Large intestine (tissue), 3 donors: ENCODE measurements at regions not wholly inside any gene's neighbourhood (a gene's known extent, or its start where the extent isn't known, plus 50 kb on each side); places are given as distances from the start of the nearest gene placed in this dataset.

Source experiments
- DNase-seq, 2 donors: peaks; one replicate each; pipeline versions ENCODE4 v3.0.0 to v3.0.0-alpha.2; 2013
- H3K27ac ChIP-seq: one replicate; pipeline ENCODE4 v1.5.1; 2013; ENCODE audit warnings: low read length
- H3K27me3 ChIP-seq: 2 replicates; pipeline ENCODE4 v1.6.1; 2013; ENCODE audit warnings: low read length; ENCODE audit not compliant: control insufficient read depth, insufficient read depth
- H3K36me3 ChIP-seq: 2 replicates; pipeline ENCODE4 v1.6.1; 2013; ENCODE audit warnings: low read length; ENCODE audit not compliant: control insufficient read depth, insufficient read depth
- H3K4me1 ChIP-seq: one replicate; pipeline ENCODE4 v1.6.1; 2013; ENCODE audit warnings: low read length; ENCODE audit not compliant: control insufficient read depth, insufficient read depth
- H3K4me3 ChIP-seq: one replicate; pipeline ENCODE4 v1.5.1; 2013; ENCODE audit warnings: low read length
- H3K9me3 ChIP-seq: one replicate; pipeline ENCODE4 v1.6.1; 2013; ENCODE audit warnings: mild to moderate bottlenecking, low read depth, low read length, moderate library complexity; ENCODE audit not compliant: control insufficient read depth
- WGBS: methylation state at CpG from one replicate; pipeline ENCODE4 v1.1.5; 2013; ENCODE audit warnings: low lambda C conversion rate; ENCODE audit not compliant: insufficient coverage; 5-methylcytosine and 5-hydroxymethylcytosine counted together

DNA sequence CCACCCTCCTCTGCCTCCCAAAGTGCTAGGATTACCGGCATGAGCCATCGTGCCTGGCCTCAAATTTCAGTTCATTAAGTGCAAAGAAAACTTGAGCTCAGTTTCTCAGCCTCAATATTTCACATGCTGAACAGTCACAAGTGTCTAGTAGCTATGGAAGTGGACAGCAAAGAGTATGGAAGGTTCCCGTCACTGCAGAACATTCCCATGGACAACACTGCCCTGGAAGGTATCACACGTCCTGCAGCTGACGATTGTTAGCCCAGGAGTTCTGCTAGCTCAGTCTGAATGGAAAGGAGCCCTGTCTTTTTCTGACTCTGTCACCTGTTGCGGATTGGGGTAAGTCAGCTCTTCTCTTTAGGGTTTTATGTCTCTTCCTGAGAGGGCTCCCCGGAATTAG is 86.2 kb upstream of the PTPRM start:
- no CpG with 5 or more reads among the region's 7 CpGs for WGBS

DNA sequence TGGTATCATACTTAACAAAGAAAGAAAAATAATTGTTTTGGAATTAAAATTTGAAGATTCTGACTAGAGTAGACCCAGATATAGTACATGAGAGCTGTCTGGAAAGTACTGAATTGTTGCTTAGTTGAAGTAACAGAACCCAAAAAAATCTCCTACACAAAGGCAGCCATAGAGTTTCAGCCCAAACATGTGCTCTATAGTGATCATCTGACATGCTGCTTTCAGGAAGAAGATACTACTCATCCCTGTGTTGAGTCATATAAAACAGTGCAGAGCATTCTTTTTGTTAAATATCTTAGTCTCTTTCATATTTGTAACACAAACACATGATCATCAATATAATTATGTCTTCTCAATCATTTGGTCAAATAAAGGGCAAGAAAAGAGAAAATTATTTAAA is 84.8 kb upstream of the PTPRM start:
- H3K27me3 ChIP-seq, result no peaks in the 10 kb centered on the region
- no peak for DNase-seq
- no peaks in the 10 kb centered on the region for H3K4me1 ChIP-seq
- H3K4me3 ChIP-seq, result no peak overlapping the region
- H3K36me3 ChIP-seq, result no peaks in the 10 kb centered on the region
- H3K9me3 ChIP-seq, result no peaks in the 10 kb centered on the region
- H3K27ac ChIP-seq, result no peak overlapping the region

More for the DNA sequence above, 86.2 kb upstream of the PTPRM start:
- no peaks in the 10 kb centered on the region for H3K9me3 ChIP-seq
- DNase-seq, result no peak
- no peaks in the 10 kb centered on the region for H3K27me3 ChIP-seq
- no peak overlapping the region for H3K27ac ChIP-seq
- no peaks in the 10 kb centered on the region for H3K36me3 ChIP-seq
- no peak overlapping the region for H3K4me3 ChIP-seq
- H3K4me1 ChIP-seq, result no peaks in the 10 kb centered on the region

DNA sequence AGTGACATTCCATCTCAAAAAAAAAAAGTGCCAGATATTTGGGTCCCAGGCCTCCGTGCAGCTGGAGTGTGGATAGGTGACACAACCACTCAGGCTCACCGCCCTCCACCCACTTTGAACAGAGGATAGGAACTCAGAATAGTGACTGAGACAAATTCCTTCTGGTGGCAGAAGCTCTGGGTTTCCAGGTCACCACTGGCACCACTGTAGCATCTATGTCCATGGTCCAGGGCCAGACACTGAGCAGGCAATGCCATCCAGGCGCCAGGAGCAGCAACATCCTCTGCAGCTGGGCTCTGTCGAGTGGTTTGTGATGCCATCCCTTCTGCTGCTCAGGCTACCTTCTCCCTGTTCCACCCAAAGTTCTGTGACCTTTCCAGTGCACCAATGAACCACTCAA is 81.5 kb upstream of the PTPRM start:
- no peaks in the 10 kb centered on the region for H3K4me1 ChIP-seq
- H3K27me3 ChIP-seq, result no peaks in the 10 kb centered on the region
- H3K9me3 ChIP-seq, result no peaks in the 10 kb centered on the region
- no peak for DNase-seq
- no peaks in the 10 kb centered on the region for H3K36me3 ChIP-seq
- no peak overlapping the region for H3K4me3 ChIP-seq
- no CpG with 5 or more reads among the region's 4 CpGs for WGBS
- H3K27ac ChIP-seq, result no peak overlapping the region

DNA sequence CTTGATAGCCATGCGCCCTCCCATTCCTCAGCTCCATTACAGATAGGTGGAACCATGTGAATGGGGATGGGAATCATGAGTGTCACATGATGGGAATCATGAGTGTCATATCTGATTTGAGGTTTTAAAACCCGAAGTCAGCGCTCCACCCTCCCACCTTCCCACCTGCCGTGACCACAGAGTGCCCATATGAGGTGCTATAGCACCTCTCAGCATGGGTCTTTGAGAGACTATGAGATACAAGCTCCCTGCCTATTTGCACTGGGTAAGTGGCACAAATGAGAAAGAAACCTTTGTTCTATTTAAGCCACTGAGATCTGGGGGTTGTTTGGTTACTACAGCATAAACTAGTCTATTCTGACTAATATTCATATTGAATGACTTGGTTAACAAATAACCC is 78.5 kb upstream of the PTPRM start:
- H3K9me3 ChIP-seq, result no peaks in the 10 kb centered on the region
- no peaks in the 10 kb centered on the region for H3K27me3 ChIP-seq
- WGBS, result no CpG with 5 or more reads among the region's 4 CpGs
- H3K27ac ChIP-seq, result no peak overlapping the region
- no peaks in the 10 kb centered on the region for H3K36me3 ChIP-seq
- DNase-seq, result no peak
- no peak overlapping the region for H3K4me3 ChIP-seq
- H3K4me1 ChIP-seq, result no peaks in the 10 kb centered on the region

DNA sequence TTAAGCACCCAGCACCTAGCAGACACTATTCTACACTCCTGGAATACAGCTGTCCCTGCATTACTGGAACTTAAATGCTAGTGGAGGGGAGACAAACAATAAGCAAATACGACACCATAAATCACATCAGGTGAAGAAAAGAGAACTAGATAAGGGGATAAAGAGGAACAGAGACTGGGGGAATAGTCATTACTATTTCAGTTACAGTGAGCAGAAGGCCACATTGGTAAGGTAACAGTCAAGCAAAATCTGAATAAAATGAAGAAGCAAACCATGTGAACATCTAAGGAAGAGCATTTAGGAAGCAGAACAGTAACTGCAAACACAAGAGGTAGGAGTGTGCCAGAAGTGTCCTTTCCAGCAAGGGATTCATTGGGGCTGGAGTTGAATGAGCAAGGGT is 77.0 kb upstream of the PTPRM start:
- H3K27me3 ChIP-seq, result no peaks in the 10 kb centered on the region
- H3K9me3 ChIP-seq, result no peaks in the 10 kb centered on the region
- H3K4me1 ChIP-seq, result no peaks in the 10 kb centered on the region
- WGBS, result 40% methylated on average over 1 of the region's 1 CpG
- H3K4me3 ChIP-seq, result no peak overlapping the region
- H3K27ac ChIP-seq, result no peak overlapping the region
- DNase-seq, result no peak
- H3K36me3 ChIP-seq, result no peaks in the 10 kb centered on the region

DNA sequence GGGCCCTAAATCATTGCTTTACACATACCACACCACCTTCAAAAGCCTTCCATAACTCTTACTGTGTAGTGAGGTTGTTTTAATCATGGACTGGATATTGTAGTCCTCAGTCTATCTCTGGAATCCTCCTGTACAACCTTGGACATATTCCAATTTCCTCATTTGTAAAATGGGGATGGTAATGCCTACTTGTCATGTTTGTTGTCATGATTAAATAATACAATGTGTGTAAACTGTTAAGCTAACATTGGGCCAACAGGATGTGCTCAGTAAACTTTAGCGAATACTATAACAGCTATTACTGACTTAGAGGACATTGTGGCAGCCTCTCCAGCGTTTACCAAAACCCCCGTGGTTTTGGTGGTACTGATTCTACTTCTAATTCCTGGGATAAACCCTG is 74.7 kb upstream of the PTPRM start:
- no CpG with 5 or more reads among the region's 3 CpGs for WGBS
- H3K4me1 ChIP-seq, result no peaks in the 10 kb centered on the region
- no peaks in the 10 kb centered on the region for H3K9me3 ChIP-seq
- no peak overlapping the region for H3K4me3 ChIP-seq
- DNase-seq, result no peak
- H3K36me3 ChIP-seq, result no peaks in the 10 kb centered on the region
- no peak overlapping the region for H3K27ac ChIP-seq
- H3K27me3 ChIP-seq, result no peaks in the 10 kb centered on the region

DNA sequence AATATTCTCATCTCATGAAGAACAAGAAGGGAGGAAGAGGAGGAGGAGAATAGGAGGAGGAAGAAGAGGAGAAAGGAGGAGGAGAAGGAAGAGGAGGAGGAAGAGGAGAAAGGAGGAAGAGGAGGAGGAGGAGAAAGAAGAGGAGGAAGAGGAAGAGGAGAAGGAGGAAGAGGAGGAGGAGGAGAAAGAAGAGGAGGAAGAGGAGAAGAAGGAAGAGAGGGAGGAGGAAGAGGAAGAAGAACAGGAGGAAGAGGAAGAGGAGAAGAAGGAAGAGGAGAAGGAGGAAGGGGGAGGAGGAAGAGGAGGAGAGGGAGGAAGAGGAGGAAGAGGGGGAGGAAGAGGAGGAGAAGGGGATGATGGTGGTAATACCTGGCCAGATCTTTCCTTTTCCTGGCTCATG is 70.0 kb upstream of the PTPRM start:
- DNase-seq, result no peak
- H3K27me3 ChIP-seq, result no peaks in the 10 kb centered on the region
- H3K27ac ChIP-seq, result no peak overlapping the region
- no peaks in the 10 kb centered on the region for H3K9me3 ChIP-seq
- no peaks in the 10 kb centered on the region for H3K36me3 ChIP-seq
- no peak overlapping the region for H3K4me3 ChIP-seq
- H3K4me1 ChIP-seq, result no peaks in the 10 kb centered on the region

DNA sequence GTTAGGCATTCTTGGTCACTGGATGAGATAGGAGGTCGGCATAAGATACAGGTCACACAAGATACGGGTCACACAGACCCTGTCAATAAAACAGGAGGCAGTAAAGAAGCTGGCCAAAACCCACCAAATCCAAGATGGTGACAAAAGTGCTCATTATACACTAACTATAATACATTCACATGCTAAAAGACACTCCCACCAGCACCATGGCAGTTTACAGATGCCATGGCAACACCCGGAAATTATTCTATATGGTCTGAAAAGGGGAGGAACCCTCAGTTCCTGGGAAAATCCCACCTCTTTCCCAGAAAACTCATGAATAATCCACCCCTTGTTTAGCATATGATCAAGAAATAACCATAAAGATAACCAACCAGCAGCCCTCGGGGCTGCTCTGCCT is 56.0 kb upstream of the PTPRM start:
- H3K27ac ChIP-seq, result no peak overlapping the region
- WGBS, result no CpG with 5 or more reads among the region's 4 CpGs
- peaks cover 3% of the 10 kb centered on the region for H3K27me3 ChIP-seq
- H3K36me3 ChIP-seq, result no peaks in the 10 kb centered on the region
- no peak for DNase-seq
- H3K4me1 ChIP-seq, result no peaks in the 10 kb centered on the region
- H3K9me3 ChIP-seq, result no peaks in the 10 kb centered on the region
- no peak overlapping the region for H3K4me3 ChIP-seq

DNA sequence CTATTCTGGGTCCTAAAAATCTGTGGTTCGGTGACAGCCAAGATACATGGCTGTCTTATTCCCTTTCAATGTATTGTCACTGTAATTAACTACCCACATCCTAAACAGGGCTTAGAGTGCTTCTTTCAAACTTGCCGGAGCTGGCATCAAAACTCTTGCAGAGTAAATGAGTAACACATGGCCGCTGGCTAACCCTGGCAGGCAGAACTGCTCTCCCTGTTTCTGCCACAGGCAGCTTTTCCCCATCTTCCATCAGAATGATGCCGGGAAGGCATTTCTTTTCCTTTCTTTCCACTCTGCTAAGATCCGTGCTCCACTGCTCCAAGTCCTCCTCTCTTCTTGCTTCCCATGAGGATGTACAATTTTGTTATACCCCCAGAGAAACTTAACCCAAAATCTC is 54.8 kb upstream of the PTPRM start:
- Histone ChIP-seq H3K36me3 (no peaks in the 10 kb centered on the region), H3K9me3 (no peaks in the 10 kb centered on the region), H3K27me3 (peaks cover 3% of the 10 kb centered on the region), H3K4me1 (no peaks in the 10 kb centered on the region), H3K27ac (no peak overlapping the region), H3K4me3 (no peak overlapping the region)
- DNase-seq, result no peak
- 40% methylated on average over 1 of the region's 5 CpGs for WGBS

DNA sequence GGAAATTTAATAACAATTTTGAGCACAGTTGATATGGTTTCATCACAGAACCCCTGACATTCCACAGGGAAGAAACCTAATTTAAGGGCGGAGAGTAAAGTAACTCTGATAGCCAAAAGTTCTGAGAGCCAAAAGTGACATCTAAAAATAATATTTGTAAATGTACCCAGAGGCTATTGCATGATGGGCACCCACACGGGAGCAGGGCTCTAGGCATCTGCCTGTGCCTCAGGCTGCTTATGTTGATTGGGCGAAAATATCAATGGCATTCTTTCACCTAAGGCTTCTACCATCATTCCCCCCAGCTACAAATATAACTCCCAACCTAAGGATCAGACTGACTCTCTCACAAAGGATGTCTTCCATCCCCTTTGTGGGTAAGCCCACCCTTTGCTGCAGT is 54.1 kb upstream of the PTPRM start:
- no peaks in the 10 kb centered on the region for H3K4me1 ChIP-seq
- H3K4me3 ChIP-seq, result no peak overlapping the region
- no peak overlapping the region for H3K27ac ChIP-seq
- no peaks in the 10 kb centered on the region for H3K36me3 ChIP-seq
- peaks cover 3% of the 10 kb centered on the region for H3K27me3 ChIP-seq
- DNase-seq, result no peak
- no peaks in the 10 kb centered on the region for H3K9me3 ChIP-seq
- 100% methylated on average over 1 of the region's 3 CpGs for WGBS

DNA sequence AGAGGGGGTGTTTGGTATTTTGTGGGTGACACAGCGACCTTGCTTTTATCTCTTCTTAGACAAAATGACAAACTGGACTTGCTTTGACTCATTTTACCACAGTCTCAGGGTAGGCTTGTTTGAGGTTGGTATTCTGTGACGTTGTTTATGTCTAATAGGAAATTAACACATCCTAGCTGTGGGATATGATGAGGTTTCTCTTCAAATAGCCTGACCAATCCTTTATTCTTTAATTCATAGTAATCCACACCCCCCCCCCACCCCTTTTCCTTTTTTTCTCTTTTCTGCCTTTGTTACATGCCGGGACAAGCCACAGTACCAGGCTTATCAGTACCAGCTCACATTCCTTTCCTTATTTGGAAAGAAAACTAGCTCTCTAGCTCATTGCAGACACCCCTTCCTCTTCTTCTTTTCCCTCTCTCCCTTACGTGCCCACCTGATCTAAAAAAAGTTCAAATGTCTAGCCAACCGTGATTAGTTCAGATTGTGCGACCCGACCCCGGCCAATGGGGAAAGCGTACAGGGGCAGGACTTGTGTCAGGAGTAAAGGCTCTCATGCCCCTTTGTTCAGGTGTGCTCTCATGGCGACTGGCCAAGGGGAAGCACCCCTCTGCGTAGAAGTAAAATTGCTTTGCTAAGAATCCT is 52.2 kb upstream of the PTPRM start:
- no peak for DNase-seq
- Histone ChIP-seq H3K9me3 (no peaks in the 10 kb centered on the region), H3K4me1 (no peaks in the 10 kb centered on the region), H3K4me3 (no peak overlapping the region), H3K36me3 (no peaks in the 10 kb centered on the region), H3K27ac (no peak overlapping the region), H3K27me3 (peaks cover 3% of the 10 kb centered on the region)
- WGBS, result no CpG with 5 or more reads among the region's 11 CpGs
